ENCODE measurements at regions not wholly inside any gene's neighbourhood (a gene's known extent, or its start where the extent isn't known, plus 50 kb on each side); places are given as distances from the start of the nearest gene placed in this dataset.

GRCh38 chr9:93875330-93875729 lies 79.8 kb downstream of the BARX1 start:
- DNase-seq, result no peak

- DNase-seq, result no peak
Observed at GRCh38 chr9:93874242-93874641, 80.9 kb downstream of the BARX1 start.

GRCh38 chr9:93871286-93871685 lies 83.9 kb downstream of the BARX1 start:
- no peak for DNase-seq

GRCh38 chr9:93869863-93870262 lies 85.3 kb downstream of the BARX1 start:
- no peak for DNase-seq

- no peak for DNase-seq
Observed at GRCh38 chr9:93869088-93869487, 86.1 kb downstream of the BARX1 start.

GRCh38 chr9:93865716-93866115 lies 89.4 kb downstream of the BARX1 start:
- no peak for DNase-seq

- DNase-seq, result no peak
Observed at GRCh38 chr9:93865245-93865644, 89.9 kb downstream of the BARX1 start.

GRCh38 chr9:93864840-93865239 lies 90.3 kb downstream of the BARX1 start:
- DNase-seq, result no peak

- no peak for DNase-seq
Observed at GRCh38 chr9:93864032-93864431, 91.1 kb downstream of the BARX1 start.

GRCh38 chr9:93862877-93863545 lies 92.1 kb downstream of the BARX1 start:
- DNase-seq, result no peak

GRCh38 chr9:93861736-93862358 lies 93.3 kb downstream of the BARX1 start:
- DNase-seq, result no peak

GRCh38 chr9:93860694-93861658 lies 94.2 kb downstream of the BARX1 start:
- DNase-seq, result no peak

- no peak for DNase-seq
Observed at GRCh38 chr9:93859431-93860215, 95.5 kb downstream of the BARX1 start.

GRCh38 chr9:93857528-93857927 lies 97.6 kb downstream of the BARX1 start:
- DNase-seq, result no peak

- DNase-seq, result no peak
Observed at GRCh38 chr9:93852728-93853127, 102.4 kb downstream of the BARX1 start.

GRCh38 chr9:93846349-93846748 lies 108.8 kb downstream of the BARX1 start:
- DNase-seq, result no peak

GRCh38 chr9:93843396-93843795 lies 111.8 kb downstream of the BARX1 start:
- no peak for DNase-seq

- DNase-seq, result no peak
Observed at GRCh38 chr9:93830606-93831005, 124.5 kb downstream of the BARX1 start.

- DNase-seq, result no peak
Observed at GRCh38 chr9:93830012-93830596, 125.1 kb downstream of the BARX1 start.

- DNase-seq, result no peak
Observed at GRCh38 chr9:93829271-93830011, 125.7 kb downstream of the BARX1 start.

- no peak for DNase-seq
Observed at GRCh38 chr9:93828331-93829097, 126.6 kb downstream of the BARX1 start.

Data from COR-L47 (cell line).